Activated CD4-positive, alpha-beta T cell treated with anti-CD3 and anti-CD28 coated beads, Interleukin-2, amount 50 U/mL, for 16 hours (primary cell): ENCODE measurements at regions not wholly inside any gene's neighbourhood (a gene's known extent, or its start where the extent isn't known, plus 50 kb on each side); places are given as distances from the start of the nearest gene placed in this dataset.

Experiments
- DNase-seq: peaks from one replicate; pipeline ENCODE4 v3.0.0-alpha.2; 2020

GRCh38 chr1:221439008-221439746 is 302.7 kb downstream of the DUSP10 start:
- DNase-seq, result peak; percentile 92

DNA sequence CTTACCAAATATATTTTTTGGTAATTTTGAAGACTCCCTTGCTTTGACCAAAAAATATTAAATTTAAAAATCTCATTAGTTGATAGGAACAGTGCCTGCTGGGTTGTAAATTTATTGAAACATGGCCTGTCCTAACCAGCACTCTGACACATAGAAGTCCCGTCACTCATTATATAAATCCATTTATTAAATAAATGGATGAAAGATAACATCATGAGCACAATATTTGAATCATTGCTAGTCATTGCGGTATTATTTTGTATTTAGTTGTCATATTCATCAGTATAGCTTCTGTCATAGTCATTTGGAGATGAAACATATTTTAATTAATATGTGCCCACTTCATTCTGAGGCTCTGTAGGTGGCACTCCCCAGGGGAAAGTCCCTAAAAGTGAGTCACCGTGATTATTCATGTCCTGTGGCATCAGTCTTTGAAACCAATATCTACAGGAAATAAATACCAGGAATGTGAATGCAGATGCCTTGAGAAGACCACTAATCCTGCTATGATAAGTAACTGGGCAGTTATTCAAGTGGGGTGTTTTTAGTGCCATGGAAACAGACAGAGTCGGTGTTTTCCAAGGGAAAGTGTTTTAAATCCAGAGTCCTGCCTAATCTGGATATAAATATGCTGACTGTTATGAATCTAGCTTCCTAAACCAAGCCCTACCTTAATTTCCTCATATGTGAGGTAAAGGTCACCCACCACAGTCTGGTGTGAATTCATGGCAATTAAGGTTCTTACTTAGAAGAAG is 302.0 kb downstream of the DUSP10 start:
- peak; percentile 87 for DNase-seq

- no peak for DNase-seq
Observed at GRCh38 chr1:221440658-221441057, 301.2 kb downstream of the DUSP10 start.

- DNase-seq, result no peak
Observed at GRCh38 chr1:221442056-221442455, 299.8 kb downstream of the DUSP10 start.

DNA sequence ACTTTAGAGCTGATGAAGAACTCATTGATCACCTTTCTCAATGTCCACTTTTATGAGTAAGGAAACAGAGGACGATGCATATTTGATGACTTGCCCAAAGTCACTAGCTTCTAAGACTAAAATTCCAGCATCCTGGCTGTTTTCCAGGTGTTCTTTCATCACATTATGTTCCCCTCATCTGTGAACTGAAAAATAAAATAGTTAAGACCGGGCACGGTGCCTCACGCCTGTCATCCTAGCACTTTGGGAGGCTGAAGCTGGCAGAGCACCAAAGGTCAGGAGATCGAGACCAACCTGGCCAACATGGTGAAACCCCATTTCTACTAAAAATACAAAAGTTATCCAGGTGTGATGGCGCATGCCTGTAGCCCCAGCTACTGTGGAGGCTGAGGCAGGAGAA is 297.5 kb downstream of the DUSP10 start:
- DNase-seq, result no peak

DNA sequence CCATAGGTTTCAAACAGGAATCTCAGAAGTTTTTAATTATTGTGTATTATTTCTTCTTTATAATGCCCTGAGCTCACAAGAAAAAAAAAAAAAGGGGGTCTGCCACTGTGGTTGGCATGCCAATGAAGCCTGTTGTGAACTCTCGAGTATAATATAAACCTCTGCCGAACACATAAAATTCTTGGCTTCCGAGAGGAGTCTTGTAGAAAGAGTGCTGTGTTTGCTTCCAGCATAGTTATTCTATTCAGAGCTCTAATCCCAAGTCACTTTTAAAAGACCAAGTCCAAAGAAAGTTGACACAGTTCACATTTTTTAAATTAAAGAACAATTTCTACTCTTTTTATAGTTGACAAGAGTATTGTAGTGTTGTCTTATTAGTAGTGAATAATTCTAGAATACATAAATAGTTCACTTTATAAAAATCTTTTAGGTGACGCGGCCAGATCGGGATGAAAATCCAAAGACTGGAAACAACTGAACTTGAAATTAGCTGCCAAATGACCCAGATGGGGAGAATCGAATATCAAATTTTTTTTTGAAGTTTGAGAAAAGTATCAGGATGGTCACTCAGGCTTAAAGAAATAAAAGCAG is 293.2 kb downstream of the DUSP10 start:
- no peak for DNase-seq

DNA sequence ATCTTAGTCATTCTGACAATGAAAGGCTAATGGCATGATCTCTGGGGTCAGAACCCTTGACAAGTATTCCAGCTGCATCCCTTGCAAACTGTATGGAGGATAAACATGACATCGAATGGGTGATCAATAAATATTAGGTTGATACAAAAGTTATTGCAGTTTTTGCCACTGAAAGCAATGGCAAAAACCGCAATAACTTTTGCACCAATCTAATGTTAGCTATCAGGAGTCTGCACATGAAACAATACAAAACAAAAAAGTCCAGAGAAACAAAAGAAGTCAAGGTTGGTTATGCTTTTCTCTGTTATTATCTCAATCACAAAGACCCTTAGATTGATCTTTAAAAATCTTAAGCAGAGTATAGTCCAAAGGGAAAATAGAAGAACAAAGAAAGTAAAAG is 292.7 kb downstream of the DUSP10 start:
- DNase-seq, result no peak

DNA sequence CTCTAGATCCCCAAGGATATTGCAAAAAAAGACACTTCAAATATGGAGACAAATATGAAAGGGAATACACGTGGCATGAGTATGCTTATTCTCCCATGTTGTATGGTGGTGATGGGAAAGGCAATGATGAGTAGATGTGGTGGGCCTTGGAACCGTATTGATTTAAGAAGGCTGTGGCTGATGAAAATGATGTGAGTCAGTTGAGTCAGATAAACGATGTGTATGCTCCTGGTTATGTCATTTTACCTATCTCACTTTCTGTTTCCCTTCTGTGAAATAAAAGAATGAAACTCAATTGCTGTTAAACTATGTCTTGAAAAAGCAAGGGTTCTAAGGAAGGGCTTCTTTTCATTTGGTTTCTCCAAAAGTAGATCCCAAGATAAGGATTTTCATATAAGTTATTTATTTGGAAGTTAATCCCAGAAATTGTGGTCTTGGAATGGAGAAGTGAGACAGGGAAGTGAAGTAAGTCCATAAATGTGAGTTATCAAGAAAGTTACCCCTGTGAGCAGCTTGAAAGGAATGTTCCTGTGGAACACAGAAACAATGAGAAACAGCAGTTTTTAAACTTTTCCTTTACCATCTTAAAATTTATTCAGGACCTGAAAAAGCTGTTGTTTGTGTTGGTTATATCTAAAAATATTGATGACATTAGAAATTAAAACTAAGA is 292.0 kb downstream of the DUSP10 start:
- DNase-seq, result peak; percentile 52

GRCh38 chr1:221451741-221452140 is 290.1 kb downstream of the DUSP10 start:
- no peak for DNase-seq

GRCh38 chr1:221454096-221454495 is 287.8 kb downstream of the DUSP10 start:
- DNase-seq, result no peak

- DNase-seq, result no peak
Observed at GRCh38 chr1:221456918-221457317, 285.0 kb downstream of the DUSP10 start.

- no peak for DNase-seq
Observed at GRCh38 chr1:221457685-221458446, 284.0 kb downstream of the DUSP10 start.

- no peak for DNase-seq
Observed at GRCh38 chr1:221458447-221459156, 283.3 kb downstream of the DUSP10 start.

- DNase-seq, result no peak
Observed at GRCh38 chr1:221459558-221459957, 282.3 kb downstream of the DUSP10 start.

GRCh38 chr1:221462345-221462744 is 279.5 kb downstream of the DUSP10 start:
- DNase-seq, result no peak

DNA sequence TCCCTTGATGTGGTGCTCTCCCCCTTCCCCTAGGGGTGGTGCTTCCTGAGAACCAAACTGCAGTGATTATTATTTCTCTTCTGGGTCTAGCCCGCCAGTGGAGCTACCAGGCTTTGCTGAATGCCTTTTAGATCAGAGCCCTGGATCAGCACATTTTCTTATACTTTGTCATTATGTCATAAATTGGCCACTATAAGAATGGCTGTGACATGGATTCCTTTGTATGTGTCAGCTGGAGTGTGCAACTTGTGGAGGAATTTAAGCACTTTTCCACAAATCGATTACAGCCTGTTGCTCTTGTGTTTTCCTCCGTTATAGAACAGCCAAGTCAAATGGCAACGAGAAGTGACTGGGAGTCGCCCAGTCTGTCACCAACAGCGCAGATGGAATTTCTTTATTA is 273.3 kb downstream of the DUSP10 start:
- no peak for DNase-seq

DNA sequence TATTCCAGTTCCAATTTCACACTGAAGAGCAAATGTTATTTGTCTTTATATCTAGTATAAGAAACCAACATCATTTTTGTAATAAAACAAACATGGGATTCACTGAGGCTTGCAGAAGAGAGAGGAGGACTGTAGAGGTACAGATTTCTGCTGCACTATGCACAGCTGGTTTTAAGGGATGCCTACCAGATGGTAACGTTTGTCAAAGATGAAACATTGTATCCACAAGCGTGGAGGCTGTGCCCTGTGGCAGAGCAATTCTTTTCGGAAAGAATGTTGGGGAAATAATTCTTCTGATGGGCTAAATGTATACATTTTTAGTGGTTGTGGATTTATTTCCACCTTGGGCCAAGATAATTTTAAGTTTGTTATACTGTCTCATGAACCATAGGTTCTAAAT is 272.4 kb downstream of the DUSP10 start:
- DNase-seq, result no peak

DNA sequence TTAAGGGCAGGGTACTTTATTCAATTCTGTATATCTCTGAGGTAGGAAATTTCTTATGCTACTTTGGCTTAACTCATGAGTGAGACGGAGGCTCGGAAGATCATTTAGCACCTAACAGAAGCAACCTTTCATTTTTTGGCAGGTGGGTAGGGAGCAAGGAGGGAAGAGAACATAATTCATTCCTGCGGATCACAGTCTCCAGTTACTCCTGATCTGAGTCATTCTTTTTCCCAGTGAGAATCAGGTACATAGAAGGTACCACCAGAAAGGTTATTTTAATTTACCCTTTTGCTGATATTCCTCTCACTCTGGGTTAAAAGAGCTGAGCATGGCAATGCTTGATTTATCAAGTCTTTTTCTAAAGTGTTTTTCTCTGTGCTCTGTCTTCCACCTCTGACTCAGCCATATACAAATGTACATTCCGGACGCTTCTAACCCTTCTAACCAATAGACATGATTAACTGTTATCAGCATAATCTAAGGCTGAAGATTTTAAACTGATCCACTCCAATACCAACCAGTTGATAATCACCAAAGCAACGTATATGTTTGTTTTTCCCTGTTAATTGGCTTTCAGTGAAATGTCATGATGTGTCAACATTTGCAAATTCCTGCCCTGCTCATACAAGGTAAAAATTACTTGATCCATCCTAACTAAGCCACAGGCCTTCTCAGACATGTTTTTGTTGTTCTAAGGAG is 271.7 kb downstream of the DUSP10 start:
- DNase-seq, result no peak

DNA sequence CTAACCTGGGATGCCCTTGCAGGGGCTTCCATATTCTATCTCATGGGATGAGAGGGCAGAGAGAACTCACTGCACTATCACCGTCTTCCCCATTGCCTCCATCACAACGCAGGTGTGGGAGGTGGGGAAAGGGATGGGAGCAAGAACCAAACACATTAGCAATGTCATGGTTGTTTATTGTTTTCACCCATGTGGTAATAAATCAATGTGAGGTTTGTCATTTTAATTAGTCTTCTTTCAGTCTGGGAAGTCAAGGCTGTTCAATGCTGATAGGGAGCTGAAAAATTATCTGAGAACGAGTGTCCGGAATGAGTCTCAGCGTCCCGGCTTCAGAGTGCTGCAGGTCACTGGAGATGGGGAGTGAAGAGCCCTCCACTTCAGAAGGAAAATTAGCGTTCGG is 268.5 kb downstream of the DUSP10 start:
- no peak for DNase-seq

- no peak for DNase-seq
Observed at GRCh38 chr1:221477252-221477651, 264.6 kb downstream of the DUSP10 start.
